HepG2 (cell line): ENCODE measurements at regions not wholly inside any gene's neighbourhood (a gene's known extent, or its start where the extent isn't known, plus 50 kb on each side); places are given as distances from the start of the nearest gene placed in this dataset.

ENCODE experiments used
- ATAC-seq: fragments of 200-7000 bp; cut with Tn5 transposase; 3 replicates; pipeline ENCODE4 v1.9.1; 2020; ENCODE audit warnings: mild to moderate bottlenecking, moderate library complexity
- BruUV-seq: library from RNA; stranded (reverse); fragments of 400-500 nt; replicated peaks from 2 replicates; lab custom pipeline; 2021; lab: Mats Ljungman, UMichigan
- CTCF ChIA-PET: fragments of 300-600 bp; formaldehyde crosslinking; extraction: SDS; loops from one replicate; lab custom pipeline; 2021; ENCODE audit warnings: low total read pairs, inconsistent platforms, low intra/inter-chr PET ratio; lab: Yijun Ruan, JAX
- POLR2A ChIA-PET: fragments of 350-600 bp; sonication (Branson Sonifier 250); formaldehyde crosslinking; loops from one replicate; lab custom pipeline; 2020; ENCODE audit warnings: antibody characterized with exemption, inconsistent platforms; lab: Yijun Ruan, JAX
- DNase-seq: peaks from one replicate; pipeline ENCODE4 v3.0.0-alpha.2; 2015; ENCODE audit warnings: low spot score
- FAIRE-seq: peaks from 3 replicates; lab custom pipeline; 2011; peaks lifted over from hg19 to GRCh38; lab: Jason Lieb, UNC
- H2AFZ ChIP-seq: one replicate; pipeline ENCODE4 v1.6.1; 2011; ENCODE audit warnings: low read length, inconsistent platforms
- H3K27ac ChIP-seq: fragments of 300-600 bp; 3 replicates; pipeline ENCODE4 v1.8.0; 2011; ENCODE audit warnings: mixed run types, mild to moderate bottlenecking, mixed read lengths, low read length, inconsistent platforms; ENCODE audit not compliant: insufficient read depth; ENCODE audit errors: extremely low read length
- H3K27me3 ChIP-seq, 2 experiments: fragments of 200-600 bp in 1 of 2; 2 replicates in 1 of 2; 3 replicates in 1 of 2; pipeline versions ENCODE4 v1.6.0 to v1.8.0; 2011; ENCODE audit warnings: low read length in 2 of 2, mild to moderate bottlenecking in 2 of 2, moderate library complexity in 2 of 2, inconsistent platforms in 1 of 2; ENCODE audit not compliant: insufficient read depth in 2 of 2, control insufficient read depth in 1 of 2
- H3K36me3 ChIP-seq, 2 experiments: fragments of 200-600 bp in 1 of 2; replicated peaks in 1 of 2; 2 replicates in 1 of 2; 3 replicates in 1 of 2; pipeline versions ENCODE4 v1.5.1 to v1.8.0; 2011; ENCODE audit warnings: low read length in 2 of 2, inconsistent platforms in 1 of 2; ENCODE audit not compliant: insufficient read depth in 2 of 2, control insufficient read depth in 1 of 2
- H3K4me1 ChIP-seq: 2 replicates; pipeline ENCODE4 v1.5.1; 2012; ENCODE audit warnings: low read length, inconsistent platforms; ENCODE audit not compliant: insufficient read depth
- H3K4me2 ChIP-seq: 2 replicates; pipeline ENCODE4 v1.6.0; 2011; ENCODE audit warnings: low read depth, low read length, inconsistent platforms
- H3K4me3 ChIP-seq, 3 experiments: fragments of 200-600 bp in 1 of 3; sonication (generic), shearing (Covaris generic) in 1 of 3; replicated peaks in 1 of 3; 2 replicates each; pipeline ENCODE4 v1.5.1; 2011 to 2016; ENCODE audit warnings: low read length in 3 of 3, inconsistent platforms in 2 of 3, low read depth in 2 of 3, mild to moderate bottlenecking in 2 of 3, control low read depth in 1 of 3, mixed read lengths in 1 of 3; ENCODE audit not compliant: insufficient read depth in 1 of 3
- H3K79me2 ChIP-seq: one replicate; pipeline ENCODE4 v1.6.1; 2011; ENCODE audit warnings: low read length, inconsistent platforms; ENCODE audit not compliant: insufficient read depth
- H3K9ac ChIP-seq: 2 replicates; pipeline ENCODE4 v1.6.0; 2011; ENCODE audit warnings: mild to moderate bottlenecking, low read depth, low read length, inconsistent platforms; ENCODE audit not compliant: insufficient read depth
- H3K9me3 ChIP-seq: 2 replicates; pipeline ENCODE4 v1.5.1; 2012; ENCODE audit warnings: mild to moderate bottlenecking, low read length
- H4K20me1 ChIP-seq: 2 replicates; pipeline ENCODE4 v1.6.0; 2011; ENCODE audit warnings: inconsistent platforms, mild to moderate bottlenecking, low read length, moderate library complexity; ENCODE audit not compliant: insufficient read depth
- ARNTL ChIP-seq: sonication (generic); formaldehyde crosslinking; IDR thresholded peaks from 2 replicates; pipeline ENCODE4 v1.4.0; 2020; ENCODE audit warnings: mild to moderate bottlenecking, missing genetic modification reagents
- ATRX ChIP-seq: sonication (generic); formaldehyde crosslinking; IDR thresholded peaks from 2 replicates; pipeline ENCODE4 v1.4.0; 2020; ENCODE audit warnings: missing genetic modification reagents, borderline replicate concordance
- HHEX ChIP-seq: IDR thresholded peaks from 2 replicates; pipeline ENCODE4 v1.6.1; 2016; ENCODE audit warnings: control low read depth
- HNRNPK ChIP-seq: fragments of 200-400 bp; formaldehyde crosslinking; IDR thresholded peaks from 2 replicates; pipeline ENCODE4 v1.6.1; 2018; ENCODE audit warnings: low read length, low read depth, moderate library complexity, mild to moderate bottlenecking; ENCODE audit not compliant: poor library complexity, severe bottlenecking
- KLF6 ChIP-seq: IDR thresholded peaks from 2 replicates; pipeline ENCODE4 v1.8.0; 2016; ENCODE audit warnings: missing biosample characterization, missing genetic modification reagents
- MIER3 ChIP-seq: IDR thresholded peaks from 2 replicates; pipeline ENCODE4 v1.6.1; 2016; ENCODE audit warnings: missing compliant biosample characterization, borderline replicate concordance
- PAF1 ChIP-seq: IDR thresholded peaks from 2 replicates; pipeline ENCODE4 v1.6.1; 2016; ENCODE audit warnings: missing genetic modification reagents, missing compliant biosample characterization
- SRSF4 ChIP-seq: fragments of 200-400 bp; formaldehyde crosslinking; IDR thresholded peaks from one replicate; pipeline ENCODE4 v1.6.1; 2018; ENCODE audit warnings: mild to moderate bottlenecking, low read depth, low read length, moderate library complexity; ENCODE audit not compliant: poor library complexity, severe bottlenecking
- ZBTB42 ChIP-seq: sonication (generic); formaldehyde crosslinking; IDR thresholded peaks from 2 replicates; pipeline ENCODE4 v1.5.0; 2020; ENCODE audit warnings: mild to moderate bottlenecking, missing genetic modification reagents
- ZFP1 ChIP-seq: IDR thresholded peaks from 2 replicates; pipeline ENCODE4 v1.6.1; 2016
- ZNF792 ChIP-seq: IDR thresholded peaks from 2 replicates; pipeline ENCODE4 v1.6.1; 2016
- ZNF839 ChIP-seq: sonication (generic); formaldehyde crosslinking; IDR thresholded peaks from 2 replicates; pipeline ENCODE4 v1.4.0; 2020; ENCODE audit warnings: missing genetic modification reagents, mild to moderate bottlenecking, borderline replicate concordance
- ZSCAN29 ChIP-seq: sonication (generic); formaldehyde crosslinking; conservative IDR thresholded peaks from 2 replicates; pipeline ENCODE4 v1.4.0; 2020; ENCODE audit warnings: mild to moderate bottlenecking, missing genetic modification reagents
- ZSCAN30 ChIP-seq: sonication (generic); formaldehyde crosslinking; IDR thresholded peaks from 2 replicates; pipeline ENCODE4 v1.5.0; 2020; ENCODE audit warnings: mild to moderate bottlenecking, missing genetic modification reagents
- WGBS: methylation state at CpG from one replicate; pipeline ENCODE4 v1.1.6; 2017; ENCODE audit warnings: low lambda C conversion rate; 5-methylcytosine and 5-hydroxymethylcytosine counted together
- in situ Hi-C: cut with HindIII; loops from 2 replicates; pipeline ENCODE4 v1.10.0; 2017; ENCODE audit warnings: low pct_unique_long_range_greater_than_20kb; ENCODE audit not compliant: extremely low pct_ligation_motif_present
- intact Hi-C: fragments of 100-400 bp; cut with micrococcal nuclease; formaldehyde crosslinking; loops from one replicate; pipeline ENCODE4 v1.10.0; 2022; ENCODE audit not compliant: unreplicated experiment
- TF ChIP-seq, protein P1 (sequence below): sonication (generic); formaldehyde crosslinking; IDR thresholded peaks from 2 replicates; pipeline ENCODE4 v1.9.0; 2021; ENCODE audit warnings: missing genetic modification reagents, borderline replicate concordance
- TF ChIP-seq, protein P2 (sequence below): sonication (generic); formaldehyde crosslinking; IDR thresholded peaks from 2 replicates; pipeline ENCODE4 v1.4.0; 2020; ENCODE audit warnings: missing genetic modification reagents, borderline replicate concordance
- TF ChIP-seq, protein P3 (sequence below): sonication (generic); formaldehyde crosslinking; IDR thresholded peaks from 2 replicates; pipeline ENCODE4 v1.5.0; 2020; ENCODE audit warnings: missing genetic modification reagents, mild to moderate bottlenecking, borderline replicate concordance
- TF ChIP-seq, protein P4 (sequence below): sonication (generic); formaldehyde crosslinking; IDR thresholded peaks from 2 replicates; pipeline ENCODE4 v1.4.0; 2020; ENCODE audit warnings: missing genetic modification reagents

DNA sequence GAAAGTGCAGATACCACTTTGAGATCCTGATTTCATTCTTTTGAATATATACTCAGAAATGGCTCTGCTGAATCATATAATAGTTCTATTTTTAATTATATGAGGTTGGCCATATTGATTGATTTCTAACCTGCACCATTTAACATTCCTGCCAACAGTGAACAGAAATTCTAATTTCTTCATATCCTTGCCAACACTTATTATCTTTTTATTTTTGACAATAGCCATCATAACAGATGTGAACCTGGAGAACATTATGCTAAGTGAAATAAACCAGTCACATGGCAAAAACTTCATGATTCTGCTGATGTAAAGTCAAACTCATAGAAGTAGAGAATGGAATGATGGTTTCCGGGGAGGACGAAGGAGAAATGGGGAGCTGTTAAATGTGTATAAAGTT is 344.5 kb upstream of the CYRIA start:
- ChIA-PET POLR2A (no interaction called here), CTCF (no interaction called here)
- no peak overlapping the region for H3K9ac ChIP-seq
- DNase-seq = no peak
- in situ Hi-C loops (no loop called here), intact Hi-C loops (no loop called here)
- no TSS peak for BruUV-seq
- H4K20me1 ChIP-seq = no peaks in the 10 kb centered on the region
- ATAC-seq = no peak
- no peak for FAIRE-seq
- no peak overlapping the region for H3K27ac ChIP-seq
- WGBS = 40% methylated on average over 2 of the region's 2 CpGs
- no peaks in the 10 kb centered on the region for H3K79me2 ChIP-seq
- no peaks in the 10 kb centered on the region for H3K36me3 ChIP-seq
- no peaks in the 10 kb centered on the region for H3K9me3 ChIP-seq
- H3K4me3 ChIP-seq = no peak overlapping the region
- H3K4me2 ChIP-seq = no peak overlapping the region
- H2AFZ ChIP-seq = no peak overlapping the region
- H3K27me3 ChIP-seq = no peaks in the 10 kb centered on the region
- no peaks in the 10 kb centered on the region for H3K4me1 ChIP-seq
- TF ChIP-seq ARNTL (CRISPR knock-in tag) (no peak), MIER3 (CRISPR knock-in tag) (no peak), PAF1 (CRISPR knock-in tag) (no peak), ZSCAN29 (CRISPR knock-in tag) (no peak), SRSF4 (no peak), HHEX (no peak), ZSCAN30 (CRISPR knock-in tag) (no peak), ZBTB42 (CRISPR knock-in tag) (no peak), ZNF839 (CRISPR knock-in tag) (no peak), ATRX (CRISPR knock-in tag) (no peak), HNRNPK (no peak), ZNF792 (CRISPR knock-in tag) (no peak), ZFP1 (CRISPR knock-in tag) (no peak), KLF6 (no peak)
- TF ChIP-seq, protein P1, sequence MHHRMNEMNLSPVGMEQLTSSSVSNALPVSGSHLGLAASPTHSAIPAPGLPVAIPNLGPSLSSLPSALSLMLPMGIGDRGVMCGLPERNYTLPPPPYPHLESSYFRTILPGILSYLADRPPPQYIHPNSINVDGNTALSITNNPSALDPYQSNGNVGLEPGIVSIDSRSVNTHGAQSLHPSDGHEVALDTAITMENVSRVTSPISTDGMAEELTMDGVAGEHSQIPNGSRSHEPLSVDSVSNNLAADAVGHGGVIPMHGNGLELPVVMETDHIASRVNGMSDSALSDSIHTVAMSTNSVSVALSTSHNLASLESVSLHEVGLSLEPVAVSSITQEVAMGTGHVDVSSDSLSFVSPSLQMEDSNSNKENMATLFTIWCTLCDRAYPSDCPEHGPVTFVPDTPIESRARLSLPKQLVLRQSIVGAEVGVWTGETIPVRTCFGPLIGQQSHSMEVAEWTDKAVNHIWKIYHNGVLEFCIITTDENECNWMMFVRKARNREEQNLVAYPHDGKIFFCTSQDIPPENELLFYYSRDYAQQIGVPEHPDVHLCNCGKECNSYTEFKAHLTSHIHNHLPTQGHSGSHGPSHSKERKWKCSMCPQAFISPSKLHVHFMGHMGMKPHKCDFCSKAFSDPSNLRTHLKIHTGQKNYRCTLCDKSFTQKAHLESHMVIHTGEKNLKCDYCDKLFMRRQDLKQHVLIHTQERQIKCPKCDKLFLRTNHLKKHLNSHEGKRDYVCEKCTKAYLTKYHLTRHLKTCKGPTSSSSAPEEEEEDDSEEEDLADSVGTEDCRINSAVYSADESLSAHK = no peak
- TF ChIP-seq, protein P2, sequence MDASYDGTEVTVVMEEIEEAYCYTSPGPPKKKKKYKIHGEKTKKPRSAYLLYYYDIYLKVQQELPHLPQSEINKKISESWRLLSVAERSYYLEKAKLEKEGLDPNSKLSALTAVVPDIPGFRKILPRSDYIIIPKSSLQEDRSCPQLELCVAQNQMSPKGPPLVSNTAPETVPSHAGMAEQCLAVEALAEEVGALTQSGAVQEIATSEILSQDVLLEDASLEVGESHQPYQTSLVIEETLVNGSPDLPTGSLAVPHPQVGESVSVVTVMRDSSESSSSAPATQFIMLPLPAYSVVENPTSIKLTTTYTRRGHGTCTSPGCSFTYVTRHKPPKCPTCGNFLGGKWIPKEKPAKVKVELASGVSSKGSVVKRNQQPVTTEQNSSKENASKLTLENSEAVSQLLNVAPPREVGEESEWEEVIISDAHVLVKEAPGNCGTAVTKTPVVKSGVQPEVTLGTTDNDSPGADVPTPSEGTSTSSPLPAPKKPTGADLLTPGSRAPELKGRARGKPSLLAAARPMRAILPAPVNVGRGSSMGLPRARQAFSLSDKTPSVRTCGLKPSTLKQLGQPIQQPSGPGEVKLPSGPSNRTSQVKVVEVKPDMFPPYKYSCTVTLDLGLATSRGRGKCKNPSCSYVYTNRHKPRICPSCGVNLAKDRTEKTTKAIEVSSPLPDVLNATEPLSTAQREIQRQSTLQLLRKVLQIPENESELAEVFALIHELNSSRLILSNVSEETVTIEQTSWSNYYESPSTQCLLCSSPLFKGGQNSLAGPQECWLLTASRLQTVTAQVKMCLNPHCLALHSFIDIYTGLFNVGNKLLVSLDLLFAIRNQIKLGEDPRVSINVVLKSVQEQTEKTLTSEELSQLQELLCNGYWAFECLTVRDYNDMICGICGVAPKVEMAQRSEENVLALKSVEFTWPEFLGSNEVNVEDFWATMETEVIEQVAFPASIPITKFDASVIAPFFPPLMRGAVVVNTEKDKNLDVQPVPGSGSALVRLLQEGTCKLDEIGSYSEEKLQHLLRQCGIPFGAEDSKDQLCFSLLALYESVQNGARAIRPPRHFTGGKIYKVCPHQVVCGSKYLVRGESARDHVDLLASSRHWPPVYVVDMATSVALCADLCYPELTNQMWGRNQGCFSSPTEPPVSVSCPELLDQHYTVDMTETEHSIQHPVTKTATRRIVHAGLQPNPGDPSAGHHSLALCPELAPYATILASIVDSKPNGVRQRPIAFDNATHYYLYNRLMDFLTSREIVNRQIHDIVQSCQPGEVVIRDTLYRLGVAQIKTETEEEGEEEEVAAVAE (CRISPR knock-in tag) = no peak
- TF ChIP-seq, protein P3, sequence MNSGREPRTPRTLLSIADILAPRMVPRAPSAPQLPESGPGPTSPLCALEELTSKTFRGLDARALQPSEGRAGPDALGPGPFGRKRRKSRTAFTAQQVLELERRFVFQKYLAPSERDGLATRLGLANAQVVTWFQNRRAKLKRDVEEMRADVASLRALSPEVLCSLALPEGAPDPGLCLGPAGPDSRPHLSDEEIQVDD = no peak
- TF ChIP-seq, protein P4, sequence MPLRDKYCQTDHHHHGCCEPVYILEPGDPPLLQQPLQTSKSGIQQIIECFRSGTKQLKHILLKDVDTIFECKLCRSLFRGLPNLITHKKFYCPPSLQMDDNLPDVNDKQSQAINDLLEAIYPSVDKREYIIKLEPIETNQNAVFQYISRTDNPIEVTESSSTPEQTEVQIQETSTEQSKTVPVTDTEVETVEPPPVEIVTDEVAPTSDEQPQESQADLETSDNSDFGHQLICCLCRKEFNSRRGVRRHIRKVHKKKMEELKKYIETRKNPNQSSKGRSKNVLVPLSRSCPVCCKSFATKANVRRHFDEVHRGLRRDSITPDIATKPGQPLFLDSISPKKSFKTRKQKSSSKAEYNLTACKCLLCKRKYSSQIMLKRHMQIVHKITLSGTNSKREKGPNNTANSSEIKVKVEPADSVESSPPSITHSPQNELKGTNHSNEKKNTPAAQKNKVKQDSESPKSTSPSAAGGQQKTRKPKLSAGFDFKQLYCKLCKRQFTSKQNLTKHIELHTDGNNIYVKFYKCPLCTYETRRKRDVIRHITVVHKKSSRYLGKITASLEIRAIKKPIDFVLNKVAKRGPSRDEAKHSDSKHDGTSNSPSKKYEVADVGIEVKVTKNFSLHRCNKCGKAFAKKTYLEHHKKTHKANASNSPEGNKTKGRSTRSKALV = no peak
